IMR-90 (cell line): ENCODE measurements at regions not wholly inside any gene's neighbourhood (a gene's known extent, or its start where the extent isn't known, plus 50 kb on each side); places are given as distances from the start of the nearest gene placed in this dataset.
A peak's percentile ranks its signal among the peaks of the same experiment; 100 is the strongest.

Source experiments
- MAZ ChIP-seq: IDR thresholded peaks from 2 replicates; pipeline ENCODE4 v1.6.1; 2012; ENCODE audit warnings: low read depth, mild to moderate bottlenecking, low read length, improper control_type of control experiment, moderate library complexity, borderline replicate concordance
- POLR2A ChIP-seq: IDR thresholded peaks from 2 replicates; pipeline ENCODE4 v1.6.1; 2012; ENCODE audit warnings: mild to moderate bottlenecking, low read depth, low read length
- RAD21 ChIP-seq: IDR thresholded peaks from 2 replicates; pipeline ENCODE4 v1.6.1; 2012; ENCODE audit warnings: low read length, improper control_type of control experiment
- TF ChIP-seq, protein P1 (sequence below): fragments of 150-350 bp; IDR thresholded peaks from 2 replicates; pipeline ENCODE4 v1.6.1; 2017; ENCODE audit warnings: mild to moderate bottlenecking, antibody characterized with exemption, low read length, low read depth

- TF ChIP-seq, protein P1, sequence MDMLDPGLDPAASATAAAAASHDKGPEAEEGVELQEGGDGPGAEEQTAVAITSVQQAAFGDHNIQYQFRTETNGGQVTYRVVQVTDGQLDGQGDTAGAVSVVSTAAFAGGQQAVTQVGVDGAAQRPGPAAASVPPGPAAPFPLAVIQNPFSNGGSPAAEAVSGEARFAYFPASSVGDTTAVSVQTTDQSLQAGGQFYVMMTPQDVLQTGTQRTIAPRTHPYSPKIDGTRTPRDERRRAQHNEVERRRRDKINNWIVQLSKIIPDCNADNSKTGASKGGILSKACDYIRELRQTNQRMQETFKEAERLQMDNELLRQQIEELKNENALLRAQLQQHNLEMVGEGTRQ, result peak; percentile 26; the same call in 1 of the 2 replicates
- TF ChIP-seq POLR2A, result no peak
- no peak for TF ChIP-seq MAZ
- TF ChIP-seq RAD21, result no peak; the same call in 1 of the 2 replicates
These were observed 272.8 kb upstream of the MMADHC start for GRCh38 chr2:149860276-149860921.
